Loucy (cell line): ENCODE measurements at regions not wholly inside any gene's neighbourhood (a gene's known extent, or its start where the extent isn't known, plus 50 kb on each side); places are given as distances from the start of the nearest gene placed in this dataset.

Experiments used
- H2AFZ ChIP-seq: fragments of 200-600 bp; sonication (generic); 2 replicates; pipeline ENCODE4 v1.6.0; 2016; ENCODE audit warnings: antibody characterized with exemption, mild to moderate bottlenecking, low read length, moderate library complexity
- H3F3A ChIP-seq: fragments of 200-600 bp; 2 replicates; pipeline ENCODE4 v1.6.0; 2016; ENCODE audit warnings: antibody characterized with exemption, low read depth, mild to moderate bottlenecking
- H3K27me3 ChIP-seq: fragments of 200-600 bp; sonication (generic); 2 replicates; pipeline ENCODE4 v1.6.1; 2014; ENCODE audit warnings: low read length, mild to moderate bottlenecking; ENCODE audit not compliant: insufficient read depth, poor library complexity, severe bottlenecking
- H3K36me3 ChIP-seq: fragments of 200-600 bp; sonication (generic); 2 replicates; pipeline ENCODE4 v1.6.1; 2016; ENCODE audit warnings: low read length; ENCODE audit not compliant: insufficient read depth
- H3K4me1 ChIP-seq: fragments of 200-600 bp; sonication (generic); 2 replicates; pipeline ENCODE4 v1.5.1; 2014; ENCODE audit warnings: low read length, mild to moderate bottlenecking; ENCODE audit not compliant: insufficient read depth, poor library complexity, severe bottlenecking
- H3K4me2 ChIP-seq: fragments of 200-600 bp; sonication (generic); 2 replicates; pipeline ENCODE4 v1.6.0; 2014; ENCODE audit warnings: antibody characterized with exemption, low read length, low read depth, mild to moderate bottlenecking; ENCODE audit not compliant: poor library complexity, severe bottlenecking
- H3K4me3 ChIP-seq: fragments of 200-600 bp; sonication (generic); 2 replicates; pipeline ENCODE4 v1.5.1; 2014; ENCODE audit warnings: low read length, mild to moderate bottlenecking, mixed read lengths; ENCODE audit not compliant: poor library complexity, severe bottlenecking
- H3K79me2 ChIP-seq: fragments of 200-600 bp; sonication (generic); 2 replicates; pipeline ENCODE4 v1.6.1; 2014; ENCODE audit warnings: low read length; ENCODE audit not compliant: insufficient read depth
- H3K9ac ChIP-seq: fragments of 200-600 bp; sonication (generic); 2 replicates; pipeline ENCODE4 v1.6.0; 2014; ENCODE audit warnings: mild to moderate bottlenecking, low read depth, low read length, moderate library complexity; ENCODE audit not compliant: poor library complexity, severe bottlenecking
- H3K9me2 ChIP-seq: fragments of 200-600 bp; sonication (generic); replicated peaks from 2 replicates; pipeline ENCODE4 v1.6.1; 2016; ENCODE audit warnings: low read depth, low read length, mixed read lengths
- H3K9me3 ChIP-seq: fragments of 200-600 bp; sonication (generic); 2 replicates; pipeline ENCODE4 v1.6.1; 2014; ENCODE audit warnings: mild to moderate bottlenecking, antibody characterized with exemption, low read length, low read depth; ENCODE audit not compliant: insufficient read depth
- H4K20me1 ChIP-seq: fragments of 200-600 bp; sonication (generic); 2 replicates; pipeline ENCODE4 v1.6.0; 2014; ENCODE audit warnings: antibody characterized with exemption, low read length, mild to moderate bottlenecking; ENCODE audit not compliant: insufficient read depth, poor library complexity, severe bottlenecking
- EZH2phosphoT487 ChIP-seq: fragments of 200-600 bp; IDR thresholded peaks from 2 replicates; pipeline ENCODE4 v1.6.1; 2018; ENCODE audit warnings: antibody characterized with exemption, mild to moderate bottlenecking, moderate library complexity, borderline replicate concordance
- TF ChIP-seq, protein P1 (sequence below): fragments of 200-600 bp; sonication (generic); conservative IDR thresholded peaks from 2 replicates; pipeline ENCODE4 v1.5.1; 2014; ENCODE audit warnings: mild to moderate bottlenecking, antibody characterized with exemption, low read length

GRCh38 chr4:188613976-188614375 lies 474.7 kb downstream of the TRIML1 start:
- no peak overlapping the region for H3K9ac ChIP-seq
- no peak overlapping the region for H2AFZ ChIP-seq
- TF ChIP-seq, protein P1, sequence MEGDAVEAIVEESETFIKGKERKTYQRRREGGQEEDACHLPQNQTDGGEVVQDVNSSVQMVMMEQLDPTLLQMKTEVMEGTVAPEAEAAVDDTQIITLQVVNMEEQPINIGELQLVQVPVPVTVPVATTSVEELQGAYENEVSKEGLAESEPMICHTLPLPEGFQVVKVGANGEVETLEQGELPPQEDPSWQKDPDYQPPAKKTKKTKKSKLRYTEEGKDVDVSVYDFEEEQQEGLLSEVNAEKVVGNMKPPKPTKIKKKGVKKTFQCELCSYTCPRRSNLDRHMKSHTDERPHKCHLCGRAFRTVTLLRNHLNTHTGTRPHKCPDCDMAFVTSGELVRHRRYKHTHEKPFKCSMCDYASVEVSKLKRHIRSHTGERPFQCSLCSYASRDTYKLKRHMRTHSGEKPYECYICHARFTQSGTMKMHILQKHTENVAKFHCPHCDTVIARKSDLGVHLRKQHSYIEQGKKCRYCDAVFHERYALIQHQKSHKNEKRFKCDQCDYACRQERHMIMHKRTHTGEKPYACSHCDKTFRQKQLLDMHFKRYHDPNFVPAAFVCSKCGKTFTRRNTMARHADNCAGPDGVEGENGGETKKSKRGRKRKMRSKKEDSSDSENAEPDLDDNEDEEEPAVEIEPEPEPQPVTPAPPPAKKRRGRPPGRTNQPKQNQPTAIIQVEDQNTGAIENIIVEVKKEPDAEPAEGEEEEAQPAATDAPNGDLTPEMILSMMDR: no peak
- no peak for TF ChIP-seq EZH2phosphoT487
- H3K79me2 ChIP-seq: no peaks in the 10 kb centered on the region
- no peaks in the 10 kb centered on the region for H3K9me2 ChIP-seq
- H3K9me3 ChIP-seq: peaks cover 5% of the 10 kb centered on the region; the same call in 1 of the 2 replicates
- H4K20me1 ChIP-seq: no peaks in the 10 kb centered on the region
- no peak overlapping the region for H3K4me3 ChIP-seq
- H3K4me2 ChIP-seq: no peak overlapping the region
- no peaks in the 10 kb centered on the region for H3K27me3 ChIP-seq
- H3F3A ChIP-seq: no peaks in the 10 kb centered on the region
- no peaks in the 10 kb centered on the region for H3K36me3 ChIP-seq
- no peaks in the 10 kb centered on the region for H3K4me1 ChIP-seq

GRCh38 chr4:188619456-188620149 lies 480.4 kb downstream of the TRIML1 start:
- Histone ChIP-seq H4K20me1 (no peaks in the 10 kb centered on the region), H3K36me3 (no peaks in the 10 kb centered on the region), H3K4me3 (no peak overlapping the region), H3K79me2 (no peaks in the 10 kb centered on the region), H3K4me2 (no peak overlapping the region), H3K27me3 (no peaks in the 10 kb centered on the region), H3F3A (no peaks in the 10 kb centered on the region), H3K9me2 (no peaks in the 10 kb centered on the region), H3K4me1 (no peaks in the 10 kb centered on the region), H3K9me3 (peaks cover 5% of the 10 kb centered on the region; the same call in 1 of the 2 replicates), H2AFZ (no peak overlapping the region), H3K9ac (no peak overlapping the region)
- TF ChIP-seq, protein P1: no peak
- no peak for TF ChIP-seq EZH2phosphoT487

DNA sequence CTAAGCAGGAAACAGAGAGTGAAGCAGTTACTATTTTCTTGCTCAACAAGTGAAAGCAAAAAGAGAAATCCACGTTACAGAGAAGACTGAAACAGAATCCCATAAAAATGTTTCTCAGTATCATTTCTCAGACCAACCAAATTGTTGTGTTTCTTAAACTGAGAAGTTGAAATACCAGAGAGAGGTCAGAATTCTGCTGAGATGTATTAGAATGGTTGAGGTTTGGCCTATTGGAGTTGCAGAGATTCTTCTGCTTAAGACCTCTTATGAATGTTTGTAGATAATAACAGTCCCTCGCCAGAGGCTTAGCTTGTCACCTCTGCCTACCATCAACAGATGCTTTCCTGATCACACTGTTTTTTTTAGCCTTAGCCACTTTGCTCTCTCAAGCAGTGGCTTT lies 481.4 kb downstream of the TRIML1 start:
- no peaks in the 10 kb centered on the region for H3K27me3 ChIP-seq
- no peaks in the 10 kb centered on the region for H4K20me1 ChIP-seq
- H3K4me2 ChIP-seq: no peak overlapping the region
- no peaks in the 10 kb centered on the region for H3F3A ChIP-seq
- H3K36me3 ChIP-seq: no peaks in the 10 kb centered on the region
- no peaks in the 10 kb centered on the region for H3K79me2 ChIP-seq
- no peaks in the 10 kb centered on the region for H3K9me2 ChIP-seq
- no peak overlapping the region for H3K9ac ChIP-seq
- H3K4me3 ChIP-seq: no peak overlapping the region
- H2AFZ ChIP-seq: no peak overlapping the region
- peaks cover 8% of the 10 kb centered on the region; the same call in 1 of the 2 replicates for H3K9me3 ChIP-seq
- TF ChIP-seq EZH2phosphoT487: no peak
- TF ChIP-seq, protein P1: no peak
- no peaks in the 10 kb centered on the region for H3K4me1 ChIP-seq
